ENCODE measurements at regions not wholly inside any gene's neighbourhood (a gene's known extent, or its start where the extent isn't known, plus 50 kb on each side); places are given as distances from the start of the nearest gene placed in this dataset.

- H3K4me1 ChIP-seq (ENCODE audit: control insufficient read depth, insufficient read depth, low read length) = no peaks in the 10 kb centered on the region
- H3K36me3 Mint-ChIP-seq = no peaks in the 10 kb centered on the region
- no peak overlapping the region for H3K4me3 Mint-ChIP-seq
- no peak overlapping the region for H3K27ac Mint-ChIP-seq
- no peaks in the 10 kb centered on the region for H3K36me3 ChIP-seq (ENCODE audit: control insufficient read depth, insufficient read depth, low read length)
- peaks cover 12% of the 10 kb centered on the region for H3K27me3 ChIP-seq (ENCODE audit: control insufficient read depth, insufficient read depth, low read length)
- 64% methylated on average over 3 of the region's 5 CpGs for WGBS (ENCODE audit: insufficient coverage)
- H3K27me3 Mint-ChIP-seq (ENCODE audit: low read depth in 2 of 2) = peaks cover 42 to 59% of the 10 kb centered on the region in 2 donors
- no peaks in the 10 kb centered on the region for H3K4me1 Mint-ChIP-seq
- H3K27ac ChIP-seq (ENCODE audit: low read length) = no peak overlapping the region
- no peak for DNase-seq
- TF ChIP-seq CTCF (IDR thresholded peaks at IDR 0.05) = no peak
- no peaks in the 10 kb centered on the region for H3K9me3 Mint-ChIP-seq
- H3K4me3 ChIP-seq (ENCODE audit: low read length) = no peak overlapping the region
- intact Hi-C loops (cut with micrococcal nuclease) = no loop called here
- ATAC-seq = no peak
- no peaks in the 10 kb centered on the region for H3K9me3 ChIP-seq (ENCODE audit: control insufficient read depth, insufficient read depth, low read length)
Measured at GRCh38 chr6:2534406-2535042, 216.2 kb downstream of the MYLK4 start.

- H3K27ac ChIP-seq (ENCODE audit: low read length) = no peak overlapping the region
- Mint-ChIP-seq H3K9me3 (no peaks in the 10 kb centered on the region), H3K27me3 (ENCODE audit: low read depth in 2 of 2) (peaks cover 27 to 51% of the 10 kb centered on the region in 2 donors), H3K27ac (no peak overlapping the region), H3K36me3 (no peaks in the 10 kb centered on the region), H3K4me3 (no peak overlapping the region), H3K4me1 (no peaks in the 10 kb centered on the region)
- intact Hi-C loops (cut with micrococcal nuclease) = no loop called here
- 83% methylated on average over 4 of the region's 6 CpGs for WGBS (ENCODE audit: insufficient coverage)
- H3K4me1 ChIP-seq (ENCODE audit: control insufficient read depth, insufficient read depth, low read length) = no peaks in the 10 kb centered on the region
- H3K36me3 ChIP-seq (ENCODE audit: control insufficient read depth, insufficient read depth, low read length) = no peaks in the 10 kb centered on the region
- TF ChIP-seq CTCF (IDR thresholded peaks at IDR 0.05) = no peak
- no peak overlapping the region for H3K4me3 ChIP-seq (ENCODE audit: low read length)
- ATAC-seq = no peak
- H3K27me3 ChIP-seq (ENCODE audit: control insufficient read depth, insufficient read depth, low read length) = peaks cover 5% of the 10 kb centered on the region
- no peaks in the 10 kb centered on the region for H3K9me3 ChIP-seq (ENCODE audit: control insufficient read depth, insufficient read depth, low read length)
- DNase-seq = no peak
Measured at GRCh38 chr6:2531426-2532215, 219.1 kb downstream of the MYLK4 start.

GRCh38 chr6:2529211-2529719, 221.5 kb downstream of the MYLK4 start:
- no peak for ATAC-seq
- Mint-ChIP-seq H3K27ac (no peak overlapping the region), H3K4me1 (no peaks in the 10 kb centered on the region), H3K27me3 (ENCODE audit: low read depth in 2 of 2) (peaks cover 21 to 51% of the 10 kb centered on the region in 2 donors), H3K36me3 (peaks cover 2% of the 10 kb centered on the region), H3K9me3 (peaks cover 1% of the 10 kb centered on the region in 2 donors), H3K4me3 (no peak overlapping the region)
- Histone ChIP-seq H3K9me3 (ENCODE audit: control insufficient read depth, insufficient read depth, low read length) (peaks cover 6% of the 10 kb centered on the region), H3K4me1 (ENCODE audit: control insufficient read depth, insufficient read depth, low read length) (no peaks in the 10 kb centered on the region), H3K4me3 (ENCODE audit: low read length) (no peak overlapping the region), H3K36me3 (ENCODE audit: control insufficient read depth, insufficient read depth, low read length) (no peaks in the 10 kb centered on the region), H3K27me3 (ENCODE audit: control insufficient read depth, insufficient read depth, low read length) (peaks cover 1% of the 10 kb centered on the region), H3K27ac (ENCODE audit: low read length) (no peak overlapping the region)
- no peak for TF ChIP-seq CTCF (IDR thresholded peaks at IDR 0.05)
- no peak for DNase-seq
- 61% methylated on average over 7 of the region's 7 CpGs for WGBS (ENCODE audit: insufficient coverage)
- intact Hi-C loops (cut with micrococcal nuclease) = no loop called here

Data from natural killer cell (primary cell).